H1 (cell line): ENCODE measurements at regions not wholly inside any gene's neighbourhood (a gene's known extent, or its start where the extent isn't known, plus 50 kb on each side); places are given as distances from the start of the nearest gene placed in this dataset.

Experiments used
- CTCF ChIA-PET: fragments of 300-600 bp; sonication (Branson Sonifier 250); formaldehyde crosslinking; loops from one replicate; lab custom pipeline; 2021; ENCODE audit not compliant: partially characterized antibody; lab: Charles Lee
- POLR2A ChIA-PET: fragments of 300-600 bp; sonication (Branson Sonifier 250); formaldehyde crosslinking; loops from one replicate; lab custom pipeline; 2021; ENCODE audit warnings: inconsistent platforms; ENCODE audit not compliant: partially characterized antibody; lab: Charles Lee
- DNase-seq, 2 experiments: peaks; one replicate each; pipeline versions ENCODE4 v3.0.0 to v3.0.0-alpha.2; 2010 to 2022; ENCODE audit warnings: low spot score in 2 of 2, low read depth in 1 of 2, mixed read lengths in 1 of 2
- FAIRE-seq: peaks from 2 replicates; lab custom pipeline; 2011; peaks lifted over from hg19 to GRCh38; lab: Jason Lieb, UNC
- H2AFZ ChIP-seq: 2 replicates; pipeline ENCODE4 v1.8.1; 2012; ENCODE audit warnings: low read length, inconsistent platforms
- H2AK5ac ChIP-seq: 2 replicates; pipeline ENCODE4 v1.6.1; 2013; ENCODE audit warnings: low read depth, low read length
- H2BK120ac ChIP-seq: replicated peaks from 2 replicates; pipeline ENCODE3; 2013; ENCODE audit warnings: low read depth, low read length, inconsistent platforms
- H2BK12ac ChIP-seq: 2 replicates; pipeline ENCODE4 v1.6.1; 2013; ENCODE audit warnings: low read depth, low read length
- H2BK15ac ChIP-seq: 2 replicates; pipeline ENCODE4 v1.6.1; 2013; ENCODE audit warnings: low read length
- H2BK20ac ChIP-seq: 2 replicates; pipeline ENCODE4 v1.6.1; 2013; ENCODE audit warnings: low read length
- H2BK5ac ChIP-seq: 2 replicates; pipeline ENCODE4 v1.6.1; 2013; ENCODE audit warnings: low read depth, low read length
- H3K14ac ChIP-seq: 2 replicates; pipeline ENCODE4 v1.6.1; 2013; ENCODE audit warnings: inconsistent platforms; ENCODE audit not compliant: insufficient read length
- H3K18ac ChIP-seq: 2 replicates; pipeline ENCODE4 v1.6.1; 2013; ENCODE audit warnings: low read length; ENCODE audit errors: extremely low read depth
- H3K23ac ChIP-seq: 2 replicates; pipeline ENCODE4 v1.6.1; 2013; ENCODE audit warnings: inconsistent platforms; ENCODE audit not compliant: insufficient read length
- H3K23me2 ChIP-seq: 2 replicates; pipeline ENCODE4 v1.6.1; 2013; ENCODE audit warnings: low read depth, low read length
- H3K27ac ChIP-seq: 2 replicates; pipeline ENCODE4 v1.6.1; 2011; ENCODE audit warnings: low read depth, low read length, inconsistent platforms
- H3K27me3 ChIP-seq, 4 experiments: replicated peaks in 1 of 4; 1 replicate in 1 of 4; 2 replicates in 3 of 4; pipeline versions ENCODE4 v1.6.1 to v1.8.1; 2011 to 2013; ENCODE audit warnings: low read length in 3 of 4, mild to moderate bottlenecking in 3 of 4, inconsistent platforms in 2 of 4, mixed read lengths in 2 of 4, moderate library complexity in 1 of 4; ENCODE audit not compliant: control insufficient read depth in 3 of 4, insufficient read depth in 3 of 4; ENCODE audit errors: extremely low read depth in 1 of 4
- H3K36me3 ChIP-seq, 4 experiments: 2 replicates each; pipeline versions ENCODE4 v1.6.1 to v1.8.1; 2011 to 2013; ENCODE audit warnings: mild to moderate bottlenecking in 4 of 4, low read length in 3 of 4, moderate library complexity in 2 of 4, control low read depth in 1 of 4, inconsistent platforms in 1 of 4; ENCODE audit not compliant: insufficient read depth in 4 of 4, control insufficient read depth in 2 of 4
- H3K4ac ChIP-seq: replicated peaks from 2 replicates; pipeline ENCODE3; 2013; ENCODE audit warnings: low read length, low read depth, mixed read lengths, inconsistent platforms; ENCODE audit not compliant: insufficient read length
- H3K4me1 ChIP-seq, 4 experiments: replicated peaks in 1 of 4; 1 replicate in 1 of 4; 2 replicates in 3 of 4; pipeline versions ENCODE4 v1.6.1 to v1.8.1; 2011 to 2013; ENCODE audit warnings: low read length in 3 of 4, inconsistent platforms in 2 of 4, mixed read lengths in 1 of 4; ENCODE audit not compliant: insufficient read depth in 4 of 4, control insufficient read depth in 3 of 4
- H3K4me2 ChIP-seq, 2 experiments: 2 replicates each; pipeline versions ENCODE4 v1.6.1 to v1.8.1; 2011 to 2013; ENCODE audit warnings: low read depth in 2 of 2, low read length in 2 of 2, control low read depth in 1 of 2, inconsistent platforms in 1 of 2, mild to moderate bottlenecking in 1 of 2; ENCODE audit not compliant: insufficient read depth in 1 of 2
- H3K4me3 ChIP-seq, 4 experiments: fragments of 200-600, 300-600 bp in 1 of 4; sonication (generic), shearing (Covaris generic), sonication (Bioruptor Twin) in 1 of 4; 2 replicates each; pipeline versions ENCODE4 v1.5.1 to v1.8.1; 2011 to 2016; ENCODE audit warnings: low read length in 4 of 4, low read depth in 3 of 4, control low read depth in 2 of 4, inconsistent platforms in 2 of 4, mild to moderate bottlenecking in 2 of 4, mixed read lengths in 1 of 4, moderate library complexity in 1 of 4; ENCODE audit not compliant: insufficient read depth in 2 of 4; ENCODE audit errors: extremely low read depth in 1 of 4
- H3K56ac ChIP-seq: replicated peaks from 2 replicates; pipeline ENCODE3; 2013; ENCODE audit warnings: low read depth, mild to moderate bottlenecking, mixed read lengths, low read length, inconsistent platforms; ENCODE audit not compliant: insufficient read length
- H3K79me1 ChIP-seq: 2 replicates; pipeline ENCODE4 v1.6.1; 2013; ENCODE audit warnings: low read depth, low read length, control low read depth
- H3K79me2 ChIP-seq, 2 experiments: 2 replicates each; pipeline versions ENCODE4 v1.6.1 to v1.8.1; 2012 to 2013; ENCODE audit warnings: low read length in 2 of 2, mild to moderate bottlenecking in 2 of 2, inconsistent platforms in 1 of 2; ENCODE audit not compliant: insufficient read depth in 2 of 2, control insufficient read depth in 1 of 2
- H3K9ac ChIP-seq, 4 experiments: replicated peaks in 1 of 4; 1 replicate in 1 of 4; 2 replicates in 3 of 4; pipeline versions ENCODE4 v1.6.1 to v1.8.1; 2011 to 2013; ENCODE audit warnings: low read depth in 3 of 4, low read length in 3 of 4, control low read depth in 2 of 4, mild to moderate bottlenecking in 2 of 4, moderate library complexity in 2 of 4, inconsistent platforms in 1 of 4; ENCODE audit errors: extremely low read depth in 1 of 4
- H3K9me3 ChIP-seq, 2 experiments: 2 replicates each; pipeline versions ENCODE4 v1.6.1 to v1.8.1; 2012 to 2013; ENCODE audit warnings: mild to moderate bottlenecking in 2 of 2, moderate library complexity in 2 of 2, control low read depth in 1 of 2, inconsistent platforms in 1 of 2, low read depth in 1 of 2, low read length in 1 of 2, mixed read lengths in 1 of 2; ENCODE audit not compliant: insufficient read depth in 2 of 2
- H4K20me1 ChIP-seq, 2 experiments: replicated peaks in 1 of 2; 2 replicates each; pipeline versions ENCODE3 to v1.8.1; 2011 to 2013; ENCODE audit warnings: inconsistent platforms in 2 of 2, low read length in 2 of 2, mild to moderate bottlenecking in 1 of 2; ENCODE audit not compliant: insufficient read depth in 2 of 2, control insufficient read depth in 1 of 2
- H4K5ac ChIP-seq: 2 replicates; pipeline ENCODE4 v1.6.1; 2013; ENCODE audit warnings: low read length, low read depth, mixed read lengths, inconsistent platforms; ENCODE audit not compliant: insufficient read length
- H4K8ac ChIP-seq: 2 replicates; pipeline ENCODE4 v1.8.0; 2013; ENCODE audit warnings: mild to moderate bottlenecking, moderate library complexity, low read length, inconsistent platforms; ENCODE audit not compliant: insufficient read depth; ENCODE audit errors: extremely low read depth
- H4K91ac ChIP-seq: replicated peaks from 2 replicates; pipeline ENCODE3; 2013; ENCODE audit warnings: low read length, mixed read lengths, inconsistent platforms; ENCODE audit not compliant: insufficient read length
- BCL11A ChIP-seq, 2 experiments: IDR thresholded peaks; one replicate each; pipeline ENCODE4 v1.6.1; 2011; ENCODE audit warnings: low read depth in 2 of 2, low read length in 2 of 2, mild to moderate bottlenecking in 2 of 2
- CTBP2 ChIP-seq: IDR thresholded peaks from 2 replicates; pipeline ENCODE4 v1.7.0; 2011; ENCODE audit warnings: borderline replicate concordance, mild to moderate bottlenecking, moderate library complexity, mixed read lengths, low read length; ENCODE audit not compliant: insufficient read depth, insufficient read length
- EP300 ChIP-seq, 2 experiments: IDR thresholded peaks; 1 replicate in 1 of 2; 2 replicates in 1 of 2; pipeline ENCODE4 v1.6.1; 2011 to 2012; ENCODE audit warnings: low read depth in 2 of 2, low read length in 2 of 2, mild to moderate bottlenecking in 2 of 2, borderline replicate concordance in 1 of 2, inconsistent platforms in 1 of 2, moderate library complexity in 1 of 2
- JUND ChIP-seq: IDR thresholded peaks from 2 replicates; pipeline ENCODE4 v1.6.1; 2011; ENCODE audit warnings: mild to moderate bottlenecking, improper control_type of control experiment, low read length
- KDM5A ChIP-seq: fragments of 200-600 bp; IDR thresholded peaks from 2 replicates; pipeline ENCODE4 v1.7.1; 2012; ENCODE audit warnings: mild to moderate bottlenecking, low read length, inconsistent platforms, mixed read lengths
- POLR2AphosphoS5 ChIP-seq: IDR thresholded peaks from 2 replicates; pipeline ENCODE4 v1.6.1; 2011; ENCODE audit warnings: low read depth, low read length
- RAD21 ChIP-seq, 2 experiments: IDR thresholded peaks in 1 of 2; conservative IDR thresholded peaks in 1 of 2; 2 replicates each; pipeline ENCODE4 v1.6.1; 2011; ENCODE audit warnings: low read depth in 2 of 2, low read length in 2 of 2, improper control_type of control experiment in 1 of 2, inconsistent platforms in 1 of 2, mild to moderate bottlenecking in 1 of 2, moderate library complexity in 1 of 2
- RBBP5 ChIP-seq: IDR thresholded peaks from 2 replicates; pipeline ENCODE4 v1.7.1; 2012; ENCODE audit warnings: low read depth, mild to moderate bottlenecking, inconsistent platforms, low read length, moderate library complexity, borderline replicate concordance
- RFX5 ChIP-seq: IDR thresholded peaks from 2 replicates; pipeline ENCODE4 v1.6.1; 2011; ENCODE audit warnings: low read depth, low read length, improper control_type of control experiment, borderline replicate concordance
- RNF2 ChIP-seq: fragments of 200-900, 300-1000 bp; sonication (generic); IDR thresholded peaks from 2 replicates; pipeline ENCODE4 v1.7.1; 2016; ENCODE audit warnings: borderline replicate concordance, low read depth, mild to moderate bottlenecking, antibody characterized with exemption, low read length; ENCODE audit not compliant: poor library complexity, severe bottlenecking; ENCODE audit errors: missing control alignments
- SIN3A ChIP-seq, 2 experiments: IDR thresholded peaks in 1 of 2; conservative IDR thresholded peaks in 1 of 2; 2 replicates each; pipeline ENCODE4 v1.6.1; 2011 to 2012; ENCODE audit warnings: low read length in 2 of 2, improper control_type of control experiment in 1 of 2, low read depth in 1 of 2, mild to moderate bottlenecking in 1 of 2
- SIX5 ChIP-seq: IDR thresholded peaks from 2 replicates; pipeline ENCODE4 v1.6.1; 2011; ENCODE audit warnings: mild to moderate bottlenecking, low read depth, low read length
- TF ChIP-seq, protein P1 (sequence below): IDR thresholded peaks from 2 replicates; pipeline ENCODE4 v1.6.1; 2012; ENCODE audit warnings: low read length, inconsistent platforms

DNA sequence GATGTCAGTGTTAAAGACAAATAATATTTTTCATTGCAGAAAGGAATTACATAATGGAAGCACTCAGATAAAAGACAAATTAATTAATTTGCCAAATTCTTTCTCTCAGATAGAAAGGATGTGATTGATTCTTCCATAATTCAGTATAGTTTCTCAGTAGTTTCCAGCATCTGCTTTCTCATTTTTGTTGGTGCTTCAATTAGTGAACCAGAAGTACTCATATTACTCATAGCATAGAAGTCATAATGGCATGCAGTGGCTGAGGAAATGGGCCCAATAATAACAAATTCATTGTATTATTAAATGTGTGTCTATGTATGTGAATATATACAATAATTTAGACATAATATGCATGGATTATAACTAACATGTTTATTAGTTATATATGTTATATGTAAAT, 393.3 kb upstream of the TRAM1L1 start:
- Histone ChIP-seq H3K36me3 (no peaks in the 10 kb centered on the region), H3K9ac (no peak overlapping the region), H4K8ac (no peak overlapping the region), H3K27ac (no peak overlapping the region), H2AK5ac (no peak overlapping the region), H3K23me2 (no peaks in the 10 kb centered on the region), H2BK15ac (no peak overlapping the region), H3K9me3 (no peaks in the 10 kb centered on the region), H3K14ac (no peak overlapping the region), H3K4me3 (no peak overlapping the region), H3K18ac (no peak overlapping the region), H3K4me2 (no peak overlapping the region), H2BK120ac (no peak overlapping the region), H4K5ac (no peak overlapping the region), H3K79me2 (no peaks in the 10 kb centered on the region), H3K27me3 (no peaks in the 10 kb centered on the region), H2BK12ac (no peak overlapping the region), H2AFZ (no peak overlapping the region), H4K20me1 (no peaks in the 10 kb centered on the region), H3K56ac (no peak overlapping the region), H3K4ac (no peak overlapping the region), H2BK5ac (no peak overlapping the region), H3K4me1 (no peaks in the 10 kb centered on the region), H4K91ac (no peak overlapping the region), H2BK20ac (no peak overlapping the region), H3K23ac (no peak overlapping the region), H3K79me1 (no peaks in the 10 kb centered on the region)
- FAIRE-seq, result no peak
- CTCF ChIA-PET, result no interaction called here
- POLR2A ChIA-PET, result no interaction called here
- DNase-seq, result no peak
- TF ChIP-seq SIN3A (conservative IDR thresholded peaks at IDR 0.05 in 1 of 2, IDR thresholded peaks at IDR 0.05 in 1 of 2; ENCODE audit: low read depth in 1 of 2, low read length in 2 of 2) (no peak), POLR2AphosphoS5 (no peak), RBBP5 (no peak), CTBP2 (no peak), BCL11A (IDR thresholded peaks at IDR 0.05; ENCODE audit: low read depth in 2 of 2, low read length in 2 of 2) (no peak), EP300 (IDR thresholded peaks at IDR 0.05; ENCODE audit: borderline replicate concordance in 1 of 2, low read depth in 2 of 2, low read length in 2 of 2) (no peak), RNF2 (no peak), KDM5A (no peak), SIX5 (no peak), RAD21 (IDR thresholded peaks at IDR 0.05 in 1 of 2, conservative IDR thresholded peaks at IDR 0.05 in 1 of 2; ENCODE audit: low read depth in 2 of 2, low read length in 2 of 2) (no peak), JUND (no peak), RFX5 (no peak)
- TF ChIP-seq, protein P1, sequence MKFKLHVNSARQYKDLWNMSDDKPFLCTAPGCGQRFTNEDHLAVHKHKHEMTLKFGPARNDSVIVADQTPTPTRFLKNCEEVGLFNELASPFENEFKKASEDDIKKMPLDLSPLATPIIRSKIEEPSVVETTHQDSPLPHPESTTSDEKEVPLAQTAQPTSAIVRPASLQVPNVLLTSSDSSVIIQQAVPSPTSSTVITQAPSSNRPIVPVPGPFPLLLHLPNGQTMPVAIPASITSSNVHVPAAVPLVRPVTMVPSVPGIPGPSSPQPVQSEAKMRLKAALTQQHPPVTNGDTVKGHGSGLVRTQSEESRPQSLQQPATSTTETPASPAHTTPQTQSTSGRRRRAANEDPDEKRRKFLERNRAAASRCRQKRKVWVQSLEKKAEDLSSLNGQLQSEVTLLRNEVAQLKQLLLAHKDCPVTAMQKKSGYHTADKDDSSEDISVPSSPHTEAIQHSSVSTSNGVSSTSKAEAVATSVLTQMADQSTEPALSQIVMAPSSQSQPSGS, result no peak
